Skeletal muscle cell (primary cell): ENCODE measurements at regions not wholly inside any gene's neighbourhood (a gene's known extent, or its start where the extent isn't known, plus 50 kb on each side); places are given as distances from the start of the nearest gene placed in this dataset.

ENCODE experiments used
- DNase-seq: peaks from one replicate; pipeline ENCODE4 v3.0.0-alpha.2; 2010; ENCODE audit warnings: low read depth
- H3K4me3 ChIP-seq: 2 replicates; pipeline ENCODE4 v1.5.1; 2011; ENCODE audit warnings: low read depth, mild to moderate bottlenecking, control low read depth, low read length, moderate library complexity

DNA sequence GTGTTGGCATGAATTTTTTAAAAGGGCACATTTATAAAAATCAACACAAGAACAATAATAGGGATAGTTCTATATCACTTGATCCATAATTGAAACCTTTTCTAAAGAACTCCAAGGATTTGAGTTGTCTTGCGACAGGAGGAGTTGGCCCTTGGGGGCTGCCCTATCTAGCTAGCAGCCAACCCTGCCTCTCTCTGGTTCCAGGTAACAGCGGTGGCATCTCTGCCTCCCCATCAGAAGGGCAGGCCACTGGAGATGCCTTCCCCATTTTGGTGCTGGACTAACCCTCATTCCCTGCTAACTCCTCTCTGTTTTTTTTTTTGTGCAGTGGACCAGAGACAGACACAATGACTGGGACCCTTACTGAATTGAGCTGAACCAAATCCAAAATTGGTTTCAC is 393.0 kb downstream of the MED10 start:
- DNase-seq, result no peak
- no peak overlapping the region for H3K4me3 ChIP-seq

DNA sequence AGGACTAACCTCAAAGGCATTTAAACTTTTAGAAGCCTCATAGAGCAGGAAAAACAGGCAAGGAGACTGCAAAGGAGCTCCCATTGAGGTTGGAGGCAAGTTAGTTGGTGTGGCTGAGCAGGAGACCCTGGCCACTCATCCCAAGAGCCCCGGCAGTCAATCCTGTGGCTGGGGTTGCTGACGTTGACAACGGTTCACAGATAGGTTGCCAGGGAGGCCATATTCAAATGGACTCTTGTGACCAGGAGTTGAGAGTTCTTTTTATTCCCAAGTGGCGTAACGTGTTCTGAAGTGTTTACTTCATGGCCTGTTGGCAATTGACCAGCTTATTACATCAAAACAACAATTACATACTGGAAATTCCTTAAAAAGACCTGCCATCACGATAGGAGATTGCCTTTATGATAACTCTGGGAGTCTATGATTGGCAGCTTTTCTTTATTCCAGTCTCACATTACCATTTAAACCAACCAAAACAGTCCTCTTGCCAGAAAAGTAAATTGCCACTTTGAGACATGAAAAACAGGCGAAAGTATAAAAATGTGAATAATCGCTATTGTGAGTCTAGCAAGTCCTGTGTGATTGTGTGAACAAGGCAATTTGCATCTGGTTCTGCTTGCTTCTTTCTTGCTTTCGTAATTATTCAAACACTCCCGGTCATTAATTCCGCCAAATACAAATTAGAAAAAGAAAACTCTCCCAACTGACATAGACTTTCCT is 394.9 kb downstream of the MED10 start:
- DNase-seq, result no peak
- H3K4me3 ChIP-seq, result no peak overlapping the region

DNA sequence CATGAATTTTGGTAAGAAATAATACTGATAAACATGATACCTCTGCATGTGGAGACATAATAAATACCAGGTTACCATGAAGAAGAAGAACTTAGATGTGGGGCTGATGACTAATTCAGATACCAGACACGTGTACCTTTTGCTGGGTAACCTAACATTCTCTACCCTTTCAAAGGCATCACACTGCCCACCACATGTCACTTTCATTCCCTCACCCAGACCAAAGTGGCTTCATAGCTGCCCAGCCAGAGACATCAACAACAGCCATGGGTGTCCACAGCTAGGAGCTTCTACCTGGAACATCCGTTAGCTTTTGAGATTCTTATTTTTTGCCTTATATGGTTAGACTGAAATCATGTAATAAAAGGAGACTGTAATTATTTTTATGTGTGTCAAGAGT is 396.8 kb downstream of the MED10 start:
- no peak for DNase-seq
- no peak overlapping the region for H3K4me3 ChIP-seq

DNA sequence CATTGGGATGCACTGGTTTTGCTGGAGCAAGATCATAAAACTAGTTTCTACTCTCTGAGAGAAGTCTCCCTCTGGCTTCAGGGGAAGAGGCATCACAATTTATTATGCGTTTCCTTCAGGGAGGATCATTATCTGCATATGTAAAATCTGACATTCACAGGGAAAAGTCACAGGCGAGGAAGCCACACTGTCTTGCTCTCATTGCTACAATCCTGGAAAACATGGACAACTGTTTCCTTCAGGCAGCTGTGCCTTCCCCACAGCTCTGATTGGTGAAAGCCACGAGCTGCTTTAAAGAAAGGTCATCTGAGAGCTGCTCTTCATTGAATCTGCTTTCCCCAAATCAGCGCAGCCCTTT is 397.8 kb downstream of the MED10 start:
- H3K4me3 ChIP-seq, result no peak overlapping the region
- DNase-seq, result no peak

DNA sequence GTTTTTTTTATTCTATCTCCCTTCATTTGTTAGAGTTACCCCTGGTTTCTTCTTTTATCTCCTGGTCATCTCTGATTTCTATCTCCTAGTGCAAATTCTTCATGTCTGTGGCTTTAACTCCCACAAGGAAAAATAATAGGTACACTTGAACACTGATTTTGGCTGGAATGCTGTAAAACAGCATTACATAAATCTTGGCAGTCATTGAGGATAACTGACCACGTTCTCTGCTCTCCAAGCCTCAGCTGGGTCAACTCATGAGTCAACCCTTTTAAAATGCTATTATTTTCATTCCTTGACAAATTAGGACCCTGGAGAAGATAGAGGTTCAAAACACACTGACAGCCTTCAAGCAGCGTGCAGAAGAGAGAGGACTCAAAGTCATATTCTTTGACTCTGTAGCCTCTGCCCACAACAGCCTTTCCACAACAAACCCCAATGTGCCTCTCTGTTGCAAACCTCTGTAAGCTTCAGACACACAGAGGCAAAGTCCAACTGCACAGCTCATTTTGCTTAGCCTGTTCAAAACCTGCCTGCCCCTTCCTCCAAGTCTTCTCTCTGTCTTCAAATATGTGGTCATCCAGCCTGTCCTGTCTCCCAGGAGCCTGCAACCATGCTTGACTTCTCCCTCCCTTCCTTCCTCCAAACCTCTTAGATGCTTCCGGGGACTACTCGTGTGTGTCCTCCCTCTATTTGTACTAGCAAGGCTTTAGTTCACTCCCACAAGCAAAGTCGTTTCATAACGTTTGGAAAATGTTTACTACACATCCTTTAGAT is 398.4 kb downstream of the MED10 start:
- H3K4me3 ChIP-seq, result no peak overlapping the region
- no peak for DNase-seq

DNA sequence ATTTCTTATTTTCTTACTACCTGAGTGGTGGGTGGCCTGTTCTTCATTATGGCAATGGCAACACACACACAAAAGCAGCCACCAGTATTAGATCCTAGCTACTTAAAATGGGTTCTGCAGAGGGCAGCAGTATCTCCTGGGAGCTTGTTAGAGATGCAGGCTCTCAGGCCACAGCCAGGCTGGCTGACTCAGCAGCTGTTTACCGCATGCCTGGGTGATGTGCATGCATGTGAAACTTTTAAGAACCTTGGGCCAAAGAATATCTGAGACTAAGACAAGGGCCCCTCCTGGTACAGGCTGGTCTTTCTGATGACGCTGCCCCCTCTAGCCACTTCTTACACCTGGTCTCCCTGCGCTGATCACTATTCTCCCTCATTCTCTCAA is 399.0 kb downstream of the MED10 start:
- no peak for DNase-seq

DNA sequence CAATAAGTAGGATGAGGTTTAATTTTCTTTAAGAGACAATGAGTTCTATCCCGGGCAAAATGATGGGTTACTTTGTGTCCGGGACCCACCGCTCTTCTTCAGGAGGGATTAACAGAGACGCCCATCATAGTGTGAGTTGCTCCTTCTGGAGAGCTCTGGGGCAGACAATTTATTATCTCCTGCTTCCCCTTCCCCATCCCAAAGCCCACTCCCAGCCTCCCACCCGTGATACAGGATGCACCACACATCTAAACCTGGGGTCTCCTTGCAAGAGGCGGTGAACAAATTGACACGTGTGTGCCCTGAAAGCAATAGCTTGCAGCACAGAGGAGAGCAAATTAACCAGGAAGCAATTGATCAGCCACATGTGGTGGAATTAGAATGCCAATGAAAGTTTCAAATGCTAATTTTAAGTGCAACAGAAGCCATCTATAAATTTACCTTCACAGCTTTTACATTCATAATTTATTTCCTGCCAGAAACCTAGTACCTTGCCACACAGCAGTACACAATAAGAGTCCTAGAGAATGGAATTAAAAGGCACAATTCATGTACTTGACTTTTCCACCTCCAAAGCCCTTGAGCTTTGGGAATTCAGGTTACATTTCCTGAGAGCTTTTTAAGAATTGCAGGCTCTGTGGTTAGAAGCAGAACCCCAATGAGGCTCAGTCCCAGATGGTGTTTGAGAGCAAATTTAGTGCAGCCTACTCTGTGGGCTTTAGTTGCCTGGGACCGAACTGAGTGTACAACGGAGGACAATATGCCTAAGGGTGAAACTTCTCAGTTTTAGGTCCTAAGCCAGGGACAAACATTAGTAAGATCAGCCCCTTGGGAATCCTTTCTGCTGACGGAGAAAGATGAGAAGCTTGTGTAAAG is 399.6 kb downstream of the MED10 start:
- no peak overlapping the region for H3K4me3 ChIP-seq
- DNase-seq, result no peak

More for the DNA sequence above, 399.0 kb downstream of the MED10 start:
- H3K4me3 ChIP-seq, result no peak overlapping the region

DNA sequence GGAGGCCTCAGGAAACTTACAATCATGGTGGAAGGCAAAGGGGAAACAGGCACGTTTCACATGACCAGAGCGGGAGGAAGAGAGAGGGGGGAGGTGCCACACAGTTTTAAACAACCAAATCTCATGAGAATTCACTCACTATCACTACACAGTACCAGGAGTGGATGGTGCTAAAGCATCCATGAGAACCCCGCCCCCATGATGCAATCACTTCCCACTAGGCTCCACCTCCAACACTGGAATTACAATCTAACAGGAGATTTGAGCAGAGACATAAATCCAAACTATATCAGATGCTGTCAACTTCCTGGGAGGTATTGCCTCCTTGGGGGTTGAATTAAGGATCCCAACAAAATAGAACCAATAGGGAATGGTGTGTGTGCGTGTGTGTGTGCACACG is 407.1 kb downstream of the MED10 start:
- DNase-seq, result no peak
- H3K4me3 ChIP-seq, result no peak overlapping the region

DNA sequence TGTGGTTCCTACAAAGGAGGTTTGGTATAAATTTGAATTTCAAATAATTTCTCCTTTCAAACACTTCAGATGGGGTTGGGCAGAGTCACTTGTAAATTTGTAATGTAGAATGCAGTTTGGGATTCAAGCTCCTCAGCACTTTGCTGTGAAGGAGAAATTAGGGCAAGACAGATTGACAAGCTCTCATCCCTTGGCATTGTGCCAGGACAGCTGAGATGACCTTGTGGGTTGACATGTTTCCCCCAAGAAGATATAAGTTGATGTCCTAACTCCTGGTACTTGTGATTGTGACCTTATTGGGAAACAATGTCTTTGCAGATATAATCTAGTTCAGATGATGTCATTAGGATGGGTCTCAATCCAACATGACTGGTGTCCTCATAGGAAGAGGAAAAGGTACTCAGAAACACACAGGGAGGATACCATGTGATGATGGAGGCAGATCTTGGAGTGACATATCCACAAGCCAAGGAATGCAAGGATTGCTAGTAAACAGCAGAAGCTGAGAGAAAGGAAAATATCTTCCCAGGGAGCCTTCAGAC is 408.3 kb downstream of the MED10 start:
- no peak overlapping the region for H3K4me3 ChIP-seq
- no peak for DNase-seq

DNA sequence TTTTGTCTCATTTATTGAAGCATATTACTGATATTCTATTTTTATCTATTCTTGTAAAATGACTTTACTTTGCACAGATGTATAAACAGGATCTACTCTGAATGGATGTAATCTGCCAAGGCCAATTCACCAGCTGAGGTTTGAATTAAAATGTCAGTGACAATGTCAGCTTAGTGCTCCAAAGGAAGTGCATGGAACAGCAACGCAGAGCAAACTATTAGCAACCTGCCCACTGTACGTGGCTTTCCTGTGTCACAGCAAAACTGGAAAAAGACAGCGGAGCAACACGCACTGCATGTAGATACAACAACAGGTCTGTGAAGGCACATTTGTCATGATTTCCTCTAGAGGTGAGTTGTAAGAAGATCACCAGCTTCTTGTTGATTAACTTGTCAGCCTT is 409.4 kb downstream of the MED10 start:
- no peak overlapping the region for H3K4me3 ChIP-seq
- DNase-seq, result no peak

DNA sequence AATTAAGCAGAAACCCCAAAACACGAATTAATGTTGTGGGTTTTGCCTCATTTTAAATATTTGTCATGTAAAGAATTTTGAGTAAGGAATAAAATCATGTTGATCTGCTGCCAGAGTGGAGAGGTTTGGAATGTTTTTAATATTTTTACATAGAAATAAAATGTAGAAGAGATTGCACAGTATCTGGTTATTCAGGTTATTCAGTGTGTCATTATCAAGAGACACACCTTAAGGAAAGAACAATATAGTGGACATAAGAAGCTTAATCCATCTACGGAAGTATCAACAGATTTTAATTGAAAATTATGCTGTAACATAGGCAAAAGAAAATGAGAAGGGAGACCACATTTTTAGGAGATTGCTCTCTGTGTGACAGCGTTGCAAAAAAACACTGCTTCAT is 410.4 kb downstream of the MED10 start:
- no peak overlapping the region for H3K4me3 ChIP-seq
- DNase-seq, result no peak

DNA sequence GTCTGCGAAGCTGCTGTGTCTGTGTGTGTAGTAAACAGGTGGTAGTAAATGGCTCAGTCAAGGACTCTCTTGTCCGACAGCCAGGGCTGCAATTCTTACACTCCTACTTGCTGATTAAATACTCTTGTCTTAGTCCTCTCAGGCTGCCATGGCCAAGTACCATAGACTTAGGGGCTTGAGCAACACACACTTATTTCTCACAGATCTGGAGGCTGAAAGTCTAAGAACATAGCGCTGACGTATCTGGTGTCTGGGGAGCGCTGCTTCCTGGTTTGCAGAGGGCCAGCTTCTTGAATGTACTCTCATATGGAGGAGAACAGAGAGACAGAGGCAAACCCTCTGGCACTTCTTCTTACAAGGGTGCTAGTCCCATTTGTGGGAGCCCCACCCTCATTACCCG is 411.0 kb downstream of the MED10 start:
- H3K4me3 ChIP-seq, result no peak overlapping the region
- DNase-seq, result no peak

DNA sequence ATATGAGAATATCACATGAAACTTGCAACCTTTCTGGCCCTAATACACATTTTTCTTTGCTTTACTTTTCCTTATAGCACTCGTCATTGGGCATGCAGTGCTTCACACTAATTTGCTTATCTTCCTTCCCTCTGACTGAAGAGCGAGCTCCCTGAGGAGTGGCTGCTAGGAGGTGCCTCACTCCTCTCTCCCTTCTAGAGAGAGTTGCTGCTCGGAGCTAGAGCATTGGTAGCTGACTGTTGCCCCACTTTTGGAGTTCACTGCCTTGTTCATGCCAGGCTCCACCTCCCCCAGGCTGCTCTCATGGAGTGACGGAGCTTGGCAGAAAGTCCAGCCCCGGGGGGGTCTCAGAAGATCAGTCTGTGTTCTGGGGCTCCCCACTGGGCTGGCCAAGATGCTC is 413.2 kb downstream of the MED10 start:
- H3K4me3 ChIP-seq, result no peak overlapping the region
- no peak for DNase-seq

DNA sequence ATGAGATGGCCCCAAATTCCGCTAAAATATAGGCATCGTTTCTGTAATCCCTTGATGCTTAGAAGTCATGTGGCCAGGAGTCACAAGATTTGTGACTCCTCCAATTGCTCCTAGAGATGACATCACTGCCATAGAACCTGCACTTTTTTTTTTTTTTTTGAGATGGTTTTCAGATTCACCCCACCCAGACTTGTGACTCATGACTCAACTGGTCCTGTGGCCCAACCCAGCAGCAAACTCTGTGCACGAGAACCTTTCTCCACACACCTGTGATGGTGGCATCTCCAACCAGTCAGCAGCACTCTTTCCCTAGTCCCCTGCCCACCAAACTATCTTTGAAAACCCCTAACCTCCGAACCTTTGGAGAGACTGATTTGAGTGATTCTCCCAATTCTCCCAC is 414.0 kb downstream of the MED10 start:
- no peak for DNase-seq
- H3K4me3 ChIP-seq, result no peak overlapping the region

DNA sequence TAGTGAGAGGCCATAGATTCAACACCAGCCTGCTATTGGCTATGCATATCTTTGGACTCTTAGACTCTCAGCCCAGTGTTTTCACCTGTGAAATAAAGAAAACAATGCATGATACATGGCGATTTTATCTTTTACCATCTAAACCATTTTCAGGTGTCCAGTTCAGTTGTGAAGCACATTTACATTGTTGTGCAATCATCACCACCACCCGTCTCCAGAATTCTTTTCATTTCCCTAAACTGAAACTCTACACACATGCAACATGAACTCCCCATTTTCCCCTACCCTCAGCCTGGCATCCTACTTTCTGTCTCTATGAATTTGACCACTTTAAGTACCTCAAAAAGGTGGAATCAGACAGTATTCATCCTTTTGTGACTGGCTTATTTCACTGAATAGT is 420.6 kb downstream of the MED10 start:
- H3K4me3 ChIP-seq, result no peak overlapping the region
- DNase-seq, result no peak

DNA sequence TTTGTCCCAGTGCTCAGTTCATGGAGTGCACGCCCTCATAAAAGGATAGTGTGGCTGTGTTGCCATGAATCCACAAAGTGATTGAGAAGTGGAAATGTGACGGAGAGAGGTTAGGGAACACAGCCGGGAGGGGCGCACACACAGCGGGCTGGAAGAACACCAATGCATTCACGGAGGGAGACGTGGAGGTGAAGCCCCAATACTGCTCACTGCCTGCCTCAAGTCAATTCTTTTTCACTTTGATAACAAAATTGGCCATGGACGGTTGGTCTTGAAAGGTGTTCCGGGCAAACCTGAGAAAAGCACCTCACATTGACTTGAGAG is 424.1 kb downstream of the MED10 start:
- H3K4me3 ChIP-seq, result no peak overlapping the region
- DNase-seq, result no peak

DNA sequence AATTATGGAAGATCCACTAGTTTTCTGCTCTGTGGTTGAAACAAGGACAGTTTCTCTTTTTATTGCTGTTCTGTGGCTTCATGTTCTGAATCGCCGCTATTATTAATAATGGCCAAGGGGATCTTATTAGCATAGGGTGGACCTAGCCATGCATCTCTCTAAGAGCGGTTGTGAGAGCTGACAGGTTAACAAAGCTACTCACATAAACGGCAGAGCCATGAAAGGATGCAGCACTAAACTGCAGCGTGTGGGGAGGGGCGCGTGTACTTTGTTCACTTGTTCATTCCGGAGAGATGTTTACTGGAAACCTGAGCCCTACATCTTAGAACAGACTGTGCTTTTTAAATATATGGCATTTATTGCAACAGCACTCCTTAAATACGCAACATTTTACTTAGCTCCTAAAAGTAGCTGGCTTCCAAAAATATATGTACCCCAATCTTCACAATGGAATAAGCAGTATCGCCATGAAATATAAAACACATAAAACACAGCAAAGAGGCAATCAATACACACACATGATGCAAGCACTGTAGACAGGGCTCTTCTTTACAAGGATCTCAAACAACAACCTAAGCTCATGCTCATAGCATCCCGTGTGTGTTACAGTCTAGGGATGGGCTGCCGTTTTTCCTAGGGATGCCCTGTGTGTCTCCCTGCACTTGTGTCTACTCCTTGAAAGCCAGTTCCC is 424.6 kb downstream of the MED10 start:
- H3K4me3 ChIP-seq, result no peak overlapping the region
- no peak for DNase-seq

DNA sequence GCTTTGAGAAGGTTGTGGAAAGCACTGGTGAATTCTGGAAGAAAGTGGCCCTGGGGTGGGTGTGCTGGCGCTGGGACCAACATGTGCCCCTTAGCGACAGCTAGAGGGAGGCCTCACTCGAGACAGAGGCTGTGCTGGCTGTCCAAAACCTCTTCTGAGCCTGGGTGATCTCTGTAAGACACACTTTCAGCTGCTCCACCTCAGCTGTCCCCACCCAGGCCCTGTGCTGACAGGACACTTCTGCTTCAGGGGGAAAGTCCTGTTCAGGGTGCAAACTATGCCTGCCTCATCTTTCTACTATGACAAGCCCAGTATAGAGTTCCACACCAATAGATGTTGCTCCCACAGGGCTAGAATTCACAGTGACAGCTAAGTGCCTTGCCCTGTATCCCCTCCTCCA is 426.4 kb downstream of the MED10 start:
- DNase-seq, result no peak
- H3K4me3 ChIP-seq, result no peak overlapping the region

DNA sequence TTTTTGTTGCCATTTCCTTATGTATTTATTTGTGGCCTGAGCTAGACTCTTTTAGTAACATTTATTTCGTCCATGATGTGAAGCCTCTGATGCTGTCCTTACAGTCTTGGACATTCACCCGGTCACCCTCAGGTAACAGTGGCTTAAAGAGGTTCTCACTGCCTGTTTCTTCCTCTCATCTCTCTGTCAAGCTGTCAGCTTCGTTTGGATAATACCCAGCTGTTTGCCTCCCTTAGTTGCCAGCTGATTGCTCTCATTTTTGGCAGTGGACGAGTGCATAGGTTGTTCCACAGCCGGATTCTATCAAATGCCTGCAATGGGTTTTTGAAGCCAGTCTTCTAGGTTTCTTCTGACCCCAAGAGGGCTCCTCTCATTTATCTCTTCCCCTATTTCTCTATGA is 427.7 kb downstream of the MED10 start:
- H3K4me3 ChIP-seq, result no peak overlapping the region
- DNase-seq, result no peak

DNA sequence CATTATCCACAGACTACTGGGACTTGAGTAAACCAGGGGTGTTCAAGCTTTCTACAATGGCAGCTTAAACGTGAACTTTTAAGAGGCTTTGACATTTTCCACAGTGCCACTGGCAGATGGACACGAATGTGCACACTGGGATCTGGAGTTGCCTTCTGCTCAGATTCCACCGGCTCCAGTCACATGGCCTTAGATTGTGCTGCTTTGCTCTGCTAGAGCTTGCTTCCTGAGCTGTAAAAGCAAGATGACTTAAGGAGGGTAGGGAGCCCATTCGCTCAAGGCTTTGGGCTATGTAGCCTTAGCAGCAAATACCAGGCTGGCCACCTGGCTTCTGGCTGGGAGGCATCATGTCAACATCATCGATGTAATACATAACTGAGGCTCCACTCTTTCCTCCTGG is 436.9 kb downstream of the MED10 start:
- no peak overlapping the region for H3K4me3 ChIP-seq
- DNase-seq, result no peak
